Neuronal stem cell (in vitro differentiated cells): ENCODE measurements at regions not wholly inside any gene's neighbourhood (a gene's known extent, or its start where the extent isn't known, plus 50 kb on each side); places are given as distances from the start of the nearest gene placed in this dataset.

Experiments used
- DNase-seq: peaks from one replicate; pipeline ENCODE4 v3.0.0-alpha.2; 2013; ENCODE audit warnings: low spot score
- H2AFZ ChIP-seq: one replicate; pipeline ENCODE4 v1.6.1; 2013; ENCODE audit warnings: mild to moderate bottlenecking, low read length, inconsistent platforms
- H2AK5ac ChIP-seq: 2 replicates; pipeline ENCODE4 v1.6.1; 2013; ENCODE audit warnings: low read depth, mild to moderate bottlenecking, inconsistent platforms, low read length, moderate library complexity, mixed read lengths
- H2BK120ac ChIP-seq: 2 replicates; pipeline ENCODE4 v1.6.1; 2013; ENCODE audit warnings: low read depth, mild to moderate bottlenecking, inconsistent platforms, low read length, moderate library complexity, mixed read lengths
- H2BK12ac ChIP-seq: one replicate; pipeline ENCODE4 v1.6.1; 2013; ENCODE audit warnings: low read length, inconsistent platforms
- H2BK15ac ChIP-seq: 2 replicates; pipeline ENCODE4 v1.6.1; 2013; ENCODE audit warnings: mild to moderate bottlenecking, low read length, inconsistent platforms, mixed read lengths
- H2BK5ac ChIP-seq: one replicate; pipeline ENCODE4 v1.6.1; 2013; ENCODE audit warnings: inconsistent platforms, mild to moderate bottlenecking, low read length, moderate library complexity
- H3K14ac ChIP-seq: one replicate; pipeline ENCODE4 v1.6.1; 2013; ENCODE audit warnings: low read length, inconsistent platforms
- H3K18ac ChIP-seq: 2 replicates; pipeline ENCODE4 v1.6.1; 2013; ENCODE audit warnings: low read length, inconsistent platforms
- H3K23ac ChIP-seq: 2 replicates; pipeline ENCODE4 v1.6.1; 2013; ENCODE audit warnings: low read depth, mild to moderate bottlenecking, mixed read lengths, low read length, inconsistent platforms; ENCODE audit not compliant: poor library complexity
- H3K27ac ChIP-seq: replicated peaks from 3 replicates; pipeline ENCODE4 v1.5.1; 2013; ENCODE audit warnings: low read length, inconsistent platforms
- H3K27me3 ChIP-seq, 3 experiments: 2 replicates each; pipeline ENCODE4 v1.6.1; 2013; ENCODE audit warnings: low read length in 3 of 3, mild to moderate bottlenecking in 2 of 3, inconsistent platforms in 1 of 3, low read depth in 1 of 3, mixed read lengths in 1 of 3, moderate library complexity in 1 of 3; ENCODE audit not compliant: control insufficient read depth in 3 of 3, insufficient read depth in 3 of 3
- H3K36me3 ChIP-seq, 2 donors: replicated peaks in 1 of 2; 2 replicates each; pipeline ENCODE4 v1.6.1; 2013; ENCODE audit warnings: low read length in 2 of 2; ENCODE audit not compliant: control insufficient read depth in 2 of 2, insufficient read depth in 2 of 2
- H3K4ac ChIP-seq: 2 replicates; pipeline ENCODE4 v1.6.1; 2013; ENCODE audit warnings: inconsistent platforms, mild to moderate bottlenecking, low read length, moderate library complexity
- H3K4me1 ChIP-seq, 2 donors: 1 replicate in 1 of 2; 2 replicates in 1 of 2; pipeline ENCODE4 v1.6.1; 2013; ENCODE audit warnings: low read length in 2 of 2, low read depth in 1 of 2; ENCODE audit not compliant: control insufficient read depth in 2 of 2, insufficient read depth in 1 of 2
- H3K4me2 ChIP-seq: one replicate; pipeline ENCODE4 v1.6.1; 2013; ENCODE audit warnings: mild to moderate bottlenecking, low read length, inconsistent platforms; ENCODE audit not compliant: insufficient read depth, poor library complexity, severe bottlenecking
- H3K4me3 ChIP-seq, 2 donors: 2 replicates each; pipeline ENCODE4 v1.5.1; 2013; ENCODE audit warnings: low read length in 2 of 2, mild to moderate bottlenecking in 2 of 2, inconsistent platforms in 1 of 2, moderate library complexity in 1 of 2
- H3K79me1 ChIP-seq: one replicate; pipeline ENCODE4 v1.6.1; 2013; ENCODE audit warnings: low read depth, mild to moderate bottlenecking, inconsistent platforms, low read length, moderate library complexity
- H3K9ac ChIP-seq: one replicate; pipeline ENCODE4 v1.6.1; 2013; ENCODE audit warnings: mild to moderate bottlenecking, low read depth, low read length, inconsistent platforms; ENCODE audit not compliant: poor library complexity
- H3K9me3 ChIP-seq, 2 donors: replicated peaks in 1 of 2; 2 replicates each; pipeline versions ENCODE3 to v1.6.1; 2013; ENCODE audit warnings: low read length in 2 of 2, mild to moderate bottlenecking in 2 of 2, inconsistent platforms in 1 of 2, low read depth in 1 of 2, mixed read lengths in 1 of 2, moderate library complexity in 1 of 2; ENCODE audit not compliant: control insufficient read depth in 2 of 2, insufficient read depth in 1 of 2
- H4K8ac ChIP-seq: one replicate; pipeline ENCODE4 v1.6.1; 2013; ENCODE audit warnings: low read depth, mild to moderate bottlenecking, inconsistent platforms, low read length, moderate library complexity
- H4K91ac ChIP-seq: one replicate; pipeline ENCODE4 v1.6.1; 2013; ENCODE audit warnings: low read length, low read depth, mild to moderate bottlenecking, inconsistent platforms; ENCODE audit not compliant: poor library complexity
- WGBS, 2 donors: extraction: QIAGEN DNeasy Blood & Tissue Kit; methylation state at CpG; one replicate each; pipeline ENCODE4 v1.1.7; 2013; ENCODE audit warnings: missing lambda C conversion rate in 2 of 2, mixed read lengths in 1 of 2; ENCODE audit not compliant: insufficient read length in 2 of 2, insufficient replicate concordance in 1 of 2; ENCODE audit errors: extremely low coverage in 2 of 2; 5-methylcytosine and 5-hydroxymethylcytosine counted together

- H3K36me3 ChIP-seq: no peaks in the 10 kb centered on the region
- H2AFZ ChIP-seq: no peak overlapping the region
- no peak overlapping the region for H2BK5ac ChIP-seq
- H3K14ac ChIP-seq: no peak overlapping the region
- no peak overlapping the region for H2AK5ac ChIP-seq
- H2BK12ac ChIP-seq: no peak overlapping the region
- H2BK120ac ChIP-seq: no peak overlapping the region
- H3K4me3 ChIP-seq: no peak overlapping the region
- H4K8ac ChIP-seq: no peak overlapping the region
- H3K18ac ChIP-seq: no peak overlapping the region
- H4K91ac ChIP-seq: no peak overlapping the region
- no peaks in the 10 kb centered on the region for H3K9me3 ChIP-seq
- peaks cover 0 to 1% of the 10 kb centered on the region in 2 donors for H3K4me1 ChIP-seq
- H3K9ac ChIP-seq: no peak overlapping the region
- WGBS, 2 donors: no CpG with 5 or more reads among the region's 1 CpG
- H3K4me2 ChIP-seq: no peak overlapping the region
- no peaks in the 10 kb centered on the region for H3K79me1 ChIP-seq
- no peak overlapping the region for H2BK15ac ChIP-seq
- no peak for DNase-seq
- H3K23ac ChIP-seq: no peak overlapping the region
- no peak overlapping the region for H3K4ac ChIP-seq
- no peaks in the 10 kb centered on the region for H3K27me3 ChIP-seq
- no peak overlapping the region for H3K27ac ChIP-seq
Observed at GRCh38 chr10:62958980-62959379, 142.8 kb upstream of the EGR2 start.

GRCh38 chr10:62946278-62946677 lies 130.1 kb upstream of the EGR2 start:
- Histone ChIP-seq H2AFZ (no peak overlapping the region), H3K79me1 (no peaks in the 10 kb centered on the region), H3K4ac (no peak overlapping the region), H2AK5ac (no peak overlapping the region), H3K4me1 (no peaks in the 10 kb centered on the region), H3K27me3 (no peaks in the 10 kb centered on the region), H4K91ac (no peak overlapping the region), H2BK120ac (no peak overlapping the region), H3K9ac (no peak overlapping the region), H2BK15ac (no peak overlapping the region), H3K36me3 (no peaks in the 10 kb centered on the region), H3K18ac (no peak overlapping the region), H3K4me3 (no peak overlapping the region), H4K8ac (no peak overlapping the region), H2BK5ac (no peak overlapping the region), H3K14ac (no peak overlapping the region), H3K23ac (no peak overlapping the region), H3K9me3 (peaks cover 0 to 3% of the 10 kb centered on the region in 2 donors), H3K4me2 (no peak overlapping the region), H3K27ac (no peak overlapping the region), H2BK12ac (no peak overlapping the region)
- DNase-seq: no peak
- WGBS, 2 donors: no CpG with 5 or more reads among the region's 3 CpGs

- Histone ChIP-seq H3K4me2 (no peak overlapping the region), H2BK12ac (no peak overlapping the region), H4K8ac (no peak overlapping the region), H3K4me1 (no peaks in the 10 kb centered on the region), H3K4ac (no peak overlapping the region), H2AK5ac (no peak overlapping the region), H3K9ac (no peak overlapping the region), H2BK5ac (no peak overlapping the region), H3K18ac (no peak overlapping the region), H3K27me3 (no peaks in the 10 kb centered on the region), H3K27ac (no peak overlapping the region), H3K9me3 (no peaks in the 10 kb centered on the region), H4K91ac (no peak overlapping the region), H2BK120ac (no peak overlapping the region), H2AFZ (no peak overlapping the region), H3K4me3 (no peak overlapping the region), H2BK15ac (no peak overlapping the region), H3K14ac (no peak overlapping the region), H3K36me3 (peaks cover 0 to 1% of the 10 kb centered on the region in 2 donors), H3K23ac (no peak overlapping the region), H3K79me1 (no peaks in the 10 kb centered on the region)
- no CpG with 5 or more reads among the region's 2 CpGs for WGBS, 2 donors
- no peak for DNase-seq
Observed at GRCh38 chr10:62939698-62940097, 123.5 kb upstream of the EGR2 start.

GRCh38 chr10:62938672-62939071 lies 122.5 kb upstream of the EGR2 start:
- Histone ChIP-seq H3K9ac (no peak overlapping the region), H2AFZ (no peak overlapping the region), H3K4me2 (no peak overlapping the region), H3K79me1 (no peaks in the 10 kb centered on the region), H2BK12ac (no peak overlapping the region), H2BK120ac (no peak overlapping the region), H2BK15ac (no peak overlapping the region), H3K27ac (no peak overlapping the region), H3K9me3 (no peaks in the 10 kb centered on the region), H3K4ac (no peak overlapping the region), H4K8ac (no peak overlapping the region), H3K27me3 (no peaks in the 10 kb centered on the region), H3K4me1 (no peaks in the 10 kb centered on the region), H3K14ac (no peak overlapping the region), H3K4me3 (no peak overlapping the region), H3K18ac (no peak overlapping the region), H4K91ac (no peak overlapping the region), H2BK5ac (no peak overlapping the region), H2AK5ac (no peak overlapping the region), H3K36me3 (peaks cover 0 to 1% of the 10 kb centered on the region in 2 donors), H3K23ac (no peak overlapping the region)
- DNase-seq: no peak
- no CpG with 5 or more reads among the region's 5 CpGs for WGBS, 2 donors
